ENCODE measurements at regions not wholly inside any gene's neighbourhood (a gene's known extent, or its start where the extent isn't known, plus 50 kb on each side); places are given as distances from the start of the nearest gene placed in this dataset.

DNA sequence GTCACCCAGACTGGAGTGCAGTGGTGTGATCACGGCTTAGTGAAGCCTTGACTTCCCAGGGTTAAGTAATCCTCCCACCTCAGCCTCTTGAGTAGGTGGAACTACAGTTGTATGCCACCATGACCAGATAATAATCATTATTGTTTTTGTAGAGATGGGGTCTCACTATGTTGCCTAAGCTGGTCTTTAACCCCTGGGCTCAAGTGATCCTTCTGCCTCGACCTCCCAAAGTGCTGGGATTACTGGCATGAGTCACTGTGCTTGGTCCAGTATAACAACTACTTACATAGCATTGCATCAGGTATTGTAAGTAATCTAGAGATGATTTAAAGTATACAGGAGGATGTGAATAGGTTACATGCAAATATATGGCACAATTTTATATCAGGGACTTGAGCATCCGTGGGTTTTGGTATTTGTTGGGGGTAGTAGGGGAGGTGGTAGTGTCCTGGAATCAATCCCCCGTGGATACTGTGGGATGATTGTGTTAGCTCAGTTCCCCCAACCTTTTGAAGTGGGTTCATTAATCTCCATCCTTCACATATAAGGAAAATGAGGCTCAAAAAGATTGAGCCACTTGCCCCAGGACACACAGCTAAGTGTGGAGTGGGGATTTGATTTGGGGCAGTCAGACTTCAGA is 61.4 kb upstream of the CNIH3 start:
- TF ChIP-seq, protein P1, sequence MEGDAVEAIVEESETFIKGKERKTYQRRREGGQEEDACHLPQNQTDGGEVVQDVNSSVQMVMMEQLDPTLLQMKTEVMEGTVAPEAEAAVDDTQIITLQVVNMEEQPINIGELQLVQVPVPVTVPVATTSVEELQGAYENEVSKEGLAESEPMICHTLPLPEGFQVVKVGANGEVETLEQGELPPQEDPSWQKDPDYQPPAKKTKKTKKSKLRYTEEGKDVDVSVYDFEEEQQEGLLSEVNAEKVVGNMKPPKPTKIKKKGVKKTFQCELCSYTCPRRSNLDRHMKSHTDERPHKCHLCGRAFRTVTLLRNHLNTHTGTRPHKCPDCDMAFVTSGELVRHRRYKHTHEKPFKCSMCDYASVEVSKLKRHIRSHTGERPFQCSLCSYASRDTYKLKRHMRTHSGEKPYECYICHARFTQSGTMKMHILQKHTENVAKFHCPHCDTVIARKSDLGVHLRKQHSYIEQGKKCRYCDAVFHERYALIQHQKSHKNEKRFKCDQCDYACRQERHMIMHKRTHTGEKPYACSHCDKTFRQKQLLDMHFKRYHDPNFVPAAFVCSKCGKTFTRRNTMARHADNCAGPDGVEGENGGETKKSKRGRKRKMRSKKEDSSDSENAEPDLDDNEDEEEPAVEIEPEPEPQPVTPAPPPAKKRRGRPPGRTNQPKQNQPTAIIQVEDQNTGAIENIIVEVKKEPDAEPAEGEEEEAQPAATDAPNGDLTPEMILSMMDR (IDR thresholded peaks at IDR 0.05) = no peak
- TF ChIP-seq CBX2 (IDR thresholded peaks at IDR 0.05; ENCODE audit: borderline replicate concordance, low read depth) (no peak), CEBPB (IDR thresholded peaks at IDR 0.05) (no peak), SMC3 (IDR thresholded peaks at IDR 0.05) (no peak), ZC3H11A (IDR thresholded peaks at IDR 0.05) (no peak)

Measured in A549 (cell line).